GM21526 (cell line): ENCODE measurements at regions not wholly inside any gene's neighbourhood (a gene's known extent, or its start where the extent isn't known, plus 50 kb on each side); places are given as distances from the start of the nearest gene placed in this dataset.

ENCODE experiments used
- ATAC-seq: cut with Tn5 transposase; IDR thresholded peaks from one replicate; pipeline ENCODE4 v1.9.1; 2021; ENCODE audit warnings: moderate library complexity; ENCODE audit not compliant: unreplicated experiment, low FRiP score

- no peak for ATAC-seq
Observed at GRCh38 chr17:14693382-14693781, 392.5 kb downstream of the HS3ST3B1 start.

DNA sequence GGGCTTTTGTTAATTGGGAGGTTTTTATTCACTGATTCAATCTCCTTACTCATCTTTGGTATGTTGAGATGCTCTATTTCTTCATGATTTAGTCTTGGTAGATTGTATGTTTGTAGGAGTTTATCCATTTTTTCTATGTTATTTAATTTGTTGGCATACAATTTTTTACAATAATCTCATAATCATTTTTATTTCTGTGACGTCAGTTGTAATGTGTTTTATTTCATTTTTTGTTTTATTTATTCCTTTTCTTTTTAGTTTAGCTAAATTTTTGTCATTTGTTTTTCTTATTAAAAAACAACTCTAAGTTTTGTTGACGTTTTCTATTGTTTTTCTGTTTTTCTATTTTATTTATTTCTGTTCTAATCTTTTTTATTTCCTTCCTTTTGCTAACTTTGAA, 389.8 kb downstream of the HS3ST3B1 start:
- ATAC-seq, result no peak

DNA sequence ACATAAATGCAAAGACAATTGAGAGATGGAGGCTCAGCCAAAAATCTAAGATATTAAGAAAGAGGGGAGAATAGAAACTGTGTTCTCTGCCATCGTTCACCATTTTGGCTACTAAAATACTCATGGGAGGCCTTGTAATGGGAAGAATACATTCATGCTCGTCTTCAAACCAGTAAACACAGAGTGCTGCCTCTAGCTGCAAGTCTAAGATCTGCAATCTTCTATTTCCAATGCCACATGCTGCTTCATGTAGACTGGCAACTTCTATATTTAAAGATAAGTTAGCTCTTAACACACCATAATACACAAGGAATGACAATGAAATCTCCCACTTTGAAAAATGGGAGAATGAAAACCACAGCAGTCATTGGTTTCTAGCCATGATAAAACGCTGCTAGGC, 387.3 kb downstream of the HS3ST3B1 start:
- ATAC-seq, result no peak

GRCh38 chr17:14672830-14673229, 371.9 kb downstream of the HS3ST3B1 start:
- no peak for ATAC-seq

DNA sequence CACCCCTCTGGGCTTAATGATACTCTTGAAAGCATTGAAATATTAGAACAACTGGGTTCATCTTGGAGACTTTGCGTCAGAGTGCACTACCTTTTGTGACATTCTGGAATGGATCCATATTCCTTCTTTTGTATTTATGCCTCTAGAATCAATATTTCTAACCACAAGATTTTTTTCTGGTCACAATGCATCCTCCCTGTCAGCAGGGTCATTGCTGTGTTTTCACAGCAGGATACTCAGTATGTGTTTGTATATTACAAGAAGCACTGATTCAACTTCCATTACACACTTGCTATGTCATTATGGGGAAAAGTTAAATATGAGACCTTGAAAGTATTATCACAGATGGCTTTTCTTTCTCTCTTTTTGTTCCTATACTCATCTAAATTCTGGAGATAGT, 370.0 kb downstream of the HS3ST3B1 start:
- no peak for ATAC-seq

- ATAC-seq, result no peak
Observed at GRCh38 chr17:14664511-14664910, 363.6 kb downstream of the HS3ST3B1 start.

DNA sequence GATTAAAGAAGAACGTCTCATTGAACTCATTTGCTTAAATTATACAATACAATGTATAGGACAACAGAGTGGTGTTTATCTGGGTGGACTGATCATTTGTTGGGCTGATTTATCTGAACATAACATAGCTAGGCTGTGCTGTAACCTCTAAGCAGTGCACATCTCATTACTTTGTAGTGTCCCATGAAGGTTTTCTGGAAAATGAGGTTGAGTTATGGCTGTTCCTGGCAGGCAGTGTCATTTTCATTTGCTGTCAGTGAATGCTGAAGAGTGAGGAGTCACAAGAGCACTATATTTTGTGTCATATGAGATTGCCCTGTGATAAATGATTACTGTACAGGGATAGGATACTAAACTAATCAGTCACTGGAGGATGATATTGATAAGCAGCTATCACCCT, 340.2 kb downstream of the HS3ST3B1 start:
- no peak for ATAC-seq

- no peak for ATAC-seq
Observed at GRCh38 chr17:14637260-14637659, 336.4 kb downstream of the HS3ST3B1 start.

DNA sequence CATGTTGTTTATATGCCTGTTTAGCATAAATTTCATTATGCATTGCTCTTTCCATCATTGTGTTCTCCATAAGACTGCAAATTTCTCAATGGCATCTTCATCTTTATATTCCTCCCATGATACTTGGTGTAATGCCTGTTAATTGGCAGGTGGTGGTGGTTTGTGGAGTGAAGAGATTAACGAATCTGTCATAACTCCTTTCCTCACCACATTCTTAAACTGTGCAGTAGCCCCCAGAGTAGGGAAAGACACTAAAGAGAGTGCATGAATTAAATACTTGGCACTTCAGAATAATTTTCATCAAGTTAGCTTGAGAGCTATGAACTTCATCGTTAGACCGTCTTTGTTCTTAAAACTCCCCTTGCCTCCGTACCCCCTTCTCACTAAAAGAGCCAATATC, 329.7 kb downstream of the HS3ST3B1 start:
- ATAC-seq, result no peak

GRCh38 chr17:14630046-14630445, 329.2 kb downstream of the HS3ST3B1 start:
- no peak for ATAC-seq

DNA sequence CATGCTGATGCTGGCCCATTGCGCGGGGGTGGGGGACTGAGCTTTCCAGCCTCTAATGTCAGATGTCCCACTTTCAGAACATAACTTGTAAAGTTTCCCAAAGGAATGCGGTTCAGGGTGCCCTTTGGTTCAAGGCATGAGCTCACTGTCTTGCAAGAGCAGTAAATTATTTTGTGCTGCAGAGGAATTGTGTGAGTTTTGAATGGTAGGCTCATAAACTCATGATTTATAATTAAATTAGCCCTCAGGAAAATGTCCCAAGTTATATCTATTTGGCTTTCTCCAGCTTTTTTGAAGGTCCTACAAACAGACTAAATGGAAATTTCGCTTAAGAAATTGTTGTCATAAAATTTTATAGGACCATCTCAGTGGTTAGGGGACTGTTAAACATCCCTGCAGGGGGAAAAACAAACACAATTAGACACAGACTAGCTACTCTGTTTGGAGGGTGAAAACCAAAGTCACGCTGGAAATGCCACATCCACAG, 321.8 kb downstream of the HS3ST3B1 start:
- ATAC-seq, result no peak

- ATAC-seq, result no peak
Observed at GRCh38 chr17:14621826-14622614, 321.1 kb downstream of the HS3ST3B1 start.

DNA sequence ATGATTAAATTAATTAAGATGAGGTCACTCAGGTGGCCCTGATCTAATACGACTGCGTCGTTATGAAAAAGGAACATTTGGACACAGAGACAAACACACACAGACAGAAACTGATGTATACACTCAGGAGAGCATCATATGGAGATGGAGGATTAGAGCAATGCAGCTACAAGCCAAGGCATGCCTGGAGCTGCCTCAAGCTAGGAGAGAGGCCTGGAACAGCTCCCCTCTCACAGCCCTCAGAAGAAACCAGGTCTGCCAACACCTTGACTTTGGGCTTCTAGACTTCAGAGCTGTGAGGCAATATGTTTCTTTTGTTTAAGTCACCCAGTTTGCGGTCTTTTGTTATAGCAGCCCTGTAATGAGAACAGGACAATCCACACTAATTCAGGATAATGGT, 318.9 kb downstream of the HS3ST3B1 start:
- ATAC-seq, result no peak

- no peak for ATAC-seq
Observed at GRCh38 chr17:14616528-14616927, 315.6 kb downstream of the HS3ST3B1 start.

DNA sequence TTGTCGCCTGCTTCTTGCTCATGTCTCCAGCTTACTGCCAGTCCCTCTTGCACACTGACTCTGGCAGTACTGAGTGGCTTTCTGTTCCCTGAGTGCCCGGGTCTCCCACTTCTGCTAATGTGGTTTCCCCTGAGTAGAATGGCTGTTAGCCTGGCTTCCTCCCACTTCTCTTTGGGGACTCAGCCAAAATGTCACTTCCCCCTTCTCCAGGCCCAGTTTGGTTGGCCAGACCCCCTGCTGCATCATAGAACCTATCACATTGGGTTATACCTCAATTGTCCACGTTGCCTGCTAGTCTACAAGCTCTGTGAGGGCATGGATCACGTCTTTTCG, 304.4 kb downstream of the HS3ST3B1 start:
- ATAC-seq, result no peak

- ATAC-seq, result no peak
Observed at GRCh38 chr17:14604591-14605266, 303.8 kb downstream of the HS3ST3B1 start.

GRCh38 chr17:14596224-14596623, 295.3 kb downstream of the HS3ST3B1 start:
- ATAC-seq, result no peak

DNA sequence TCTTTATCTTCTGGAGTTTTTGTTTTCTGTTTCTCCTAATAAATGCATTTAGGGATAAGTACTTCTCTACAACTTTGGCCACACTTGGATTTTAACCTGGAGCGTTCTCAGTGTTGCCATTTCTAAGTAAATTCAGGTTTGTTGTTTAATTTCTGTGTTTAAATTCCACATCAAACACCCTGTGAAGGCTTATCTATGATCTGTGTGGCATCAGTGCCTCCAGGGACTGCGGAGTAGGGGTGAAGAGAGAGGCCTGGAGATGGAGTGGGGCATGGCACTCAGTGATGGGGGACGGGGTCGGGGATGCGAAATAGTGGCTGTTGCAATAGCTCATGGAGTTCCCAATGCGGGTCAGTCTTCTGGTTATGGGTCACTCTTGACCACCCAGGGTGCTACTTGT, 294.8 kb downstream of the HS3ST3B1 start:
- ATAC-seq, result no peak

- ATAC-seq, result no peak
Observed at GRCh38 chr17:14594690-14595089, 293.8 kb downstream of the HS3ST3B1 start.

DNA sequence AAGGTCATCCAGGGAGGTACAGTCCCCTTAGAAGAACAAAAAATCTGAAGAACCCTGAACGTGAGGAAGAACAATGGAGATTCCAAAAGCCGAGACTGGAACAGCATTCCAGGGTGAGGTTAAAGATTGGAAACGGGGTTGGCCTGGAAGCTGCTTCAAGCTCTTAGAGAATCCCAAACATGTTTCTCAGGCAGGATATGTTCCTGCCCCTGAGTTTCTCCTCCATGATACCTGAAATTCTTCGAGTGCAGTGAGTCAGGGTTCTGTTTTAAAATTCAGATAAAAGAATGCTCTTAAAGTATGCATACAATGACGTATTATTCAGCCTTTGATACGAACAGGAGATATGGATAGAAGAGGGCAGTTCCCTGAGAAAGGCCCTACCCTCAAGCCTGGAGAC, 293.1 kb downstream of the HS3ST3B1 start:
- no peak for ATAC-seq

DNA sequence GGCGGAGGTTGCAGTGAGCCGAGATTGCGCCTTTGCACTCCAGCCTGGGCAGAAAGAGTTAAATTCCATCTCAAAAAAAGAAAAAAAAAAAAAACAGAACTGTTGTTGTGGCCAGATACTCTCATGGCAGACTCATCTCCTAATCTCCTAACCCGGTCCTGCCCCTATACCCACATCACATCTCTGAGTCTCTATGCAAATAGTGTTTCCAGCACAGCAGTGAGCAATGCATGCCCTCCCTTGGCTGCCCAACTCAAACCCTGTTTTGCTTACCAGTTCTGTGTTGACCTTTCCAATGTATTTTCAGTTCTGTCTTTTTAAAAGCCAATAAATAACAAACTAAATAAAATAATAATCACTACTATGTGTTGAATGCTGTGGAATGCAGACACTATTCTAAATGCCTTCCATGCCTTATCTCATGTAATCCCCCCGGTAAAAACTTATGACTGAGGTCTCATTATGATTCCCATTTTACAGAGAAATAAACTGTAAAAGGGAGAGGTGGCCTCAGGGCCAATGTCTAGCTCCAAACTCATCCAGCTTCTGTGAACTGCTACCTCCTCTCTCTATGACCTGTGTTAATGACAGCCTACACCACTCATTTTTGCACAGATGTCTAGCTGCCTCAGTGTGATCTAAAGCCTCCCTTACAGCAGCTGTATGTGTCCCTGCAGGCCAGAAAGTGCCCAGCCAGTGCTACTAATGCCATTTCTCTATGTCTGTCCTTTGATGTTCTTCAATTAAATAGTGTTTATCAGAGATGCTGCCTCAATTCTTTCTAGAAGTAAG, 289.8 kb downstream of the HS3ST3B1 start:
- ATAC-seq, result no peak
